RKO (cell line): ENCODE measurements at regions not wholly inside any gene's neighbourhood (a gene's known extent, or its start where the extent isn't known, plus 50 kb on each side); places are given as distances from the start of the nearest gene placed in this dataset.

Experiments
- DNase-seq: peaks from one replicate; pipeline ENCODE4 v3.0.0-alpha.2; 2016; ENCODE audit warnings: low spot score

GRCh38 chr18:41753826-41754225, 201.2 kb upstream of the PIK3C3 start:
- peak; percentile 2 for DNase-seq

GRCh38 chr18:41752826-41753225, 202.2 kb upstream of the PIK3C3 start:
- DNase-seq = no peak

- no peak for DNase-seq
These were observed 203.4 kb upstream of the PIK3C3 start for GRCh38 chr18:41751652-41752051.

- DNase-seq = no peak
These were observed 203.9 kb upstream of the PIK3C3 start for GRCh38 chr18:41751161-41751560.

GRCh38 chr18:41747723-41748242, 207.3 kb upstream of the PIK3C3 start:
- DNase-seq = no peak

GRCh38 chr18:41745166-41746049, 209.6 kb upstream of the PIK3C3 start:
- peak; percentile 60 for DNase-seq

- DNase-seq = no peak
These were observed 210.5 kb upstream of the PIK3C3 start for GRCh38 chr18:41744421-41745030.

GRCh38 chr18:41737218-41737617, 217.8 kb upstream of the PIK3C3 start:
- DNase-seq = no peak

- DNase-seq = no peak
These were observed 220.1 kb upstream of the PIK3C3 start for GRCh38 chr18:41734917-41735316.

- DNase-seq = no peak
These were observed 222.7 kb upstream of the PIK3C3 start for GRCh38 chr18:41732356-41732755.

- no peak for DNase-seq
These were observed 223.2 kb upstream of the PIK3C3 start for GRCh38 chr18:41731884-41732283.

GRCh38 chr18:41724195-41724594, 230.8 kb upstream of the PIK3C3 start:
- DNase-seq = no peak

- no peak for DNase-seq
These were observed 233.8 kb upstream of the PIK3C3 start for GRCh38 chr18:41721103-41721790.

- no peak for DNase-seq
These were observed 234.8 kb upstream of the PIK3C3 start for GRCh38 chr18:41720226-41720625.

GRCh38 chr18:41719808-41720207, 235.2 kb upstream of the PIK3C3 start:
- DNase-seq = no peak

GRCh38 chr18:41714872-41715271, 240.2 kb upstream of the PIK3C3 start:
- no peak for DNase-seq

- no peak for DNase-seq
These were observed 240.8 kb upstream of the PIK3C3 start for GRCh38 chr18:41713969-41714825.

- DNase-seq = no peak
These were observed 248.7 kb upstream of the PIK3C3 start for GRCh38 chr18:41706301-41706700.

- no peak for DNase-seq
These were observed 251.1 kb upstream of the PIK3C3 start for GRCh38 chr18:41703744-41704530.

GRCh38 chr18:41700416-41700815, 254.6 kb upstream of the PIK3C3 start:
- no peak for DNase-seq

GRCh38 chr18:41695441-41695840, 259.6 kb upstream of the PIK3C3 start:
- DNase-seq = no peak
